HG02571 (cell line): ENCODE measurements at regions not wholly inside any gene's neighbourhood (a gene's known extent, or its start where the extent isn't known, plus 50 kb on each side); places are given as distances from the start of the nearest gene placed in this dataset.

Source experiments
- ATAC-seq: cut with Tn5 transposase; IDR thresholded peaks from one replicate; pipeline ENCODE4 v1.9.1; 2021; ENCODE audit warnings: mild to moderate bottlenecking, moderate library complexity; ENCODE audit not compliant: unreplicated experiment

DNA sequence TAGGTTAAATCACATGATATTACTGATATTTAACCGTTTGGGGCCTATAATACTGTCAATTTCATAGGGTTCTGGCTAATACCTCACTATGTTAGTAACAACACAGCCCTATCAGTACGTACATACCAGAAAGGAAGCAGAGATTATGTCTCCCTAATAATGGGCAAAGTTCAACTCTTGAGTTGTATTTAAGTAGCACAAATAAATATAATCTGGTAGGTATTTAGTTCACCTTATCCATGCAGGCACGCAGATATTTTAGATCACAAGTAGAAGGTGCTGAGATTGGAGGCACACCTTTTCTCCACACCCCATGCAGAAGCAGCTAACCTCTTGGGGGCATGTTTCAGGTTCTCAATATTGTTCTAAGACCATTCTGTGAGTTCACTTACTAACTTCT is 118.9 kb downstream of the IRS1 start:
- ATAC-seq, result no peak

DNA sequence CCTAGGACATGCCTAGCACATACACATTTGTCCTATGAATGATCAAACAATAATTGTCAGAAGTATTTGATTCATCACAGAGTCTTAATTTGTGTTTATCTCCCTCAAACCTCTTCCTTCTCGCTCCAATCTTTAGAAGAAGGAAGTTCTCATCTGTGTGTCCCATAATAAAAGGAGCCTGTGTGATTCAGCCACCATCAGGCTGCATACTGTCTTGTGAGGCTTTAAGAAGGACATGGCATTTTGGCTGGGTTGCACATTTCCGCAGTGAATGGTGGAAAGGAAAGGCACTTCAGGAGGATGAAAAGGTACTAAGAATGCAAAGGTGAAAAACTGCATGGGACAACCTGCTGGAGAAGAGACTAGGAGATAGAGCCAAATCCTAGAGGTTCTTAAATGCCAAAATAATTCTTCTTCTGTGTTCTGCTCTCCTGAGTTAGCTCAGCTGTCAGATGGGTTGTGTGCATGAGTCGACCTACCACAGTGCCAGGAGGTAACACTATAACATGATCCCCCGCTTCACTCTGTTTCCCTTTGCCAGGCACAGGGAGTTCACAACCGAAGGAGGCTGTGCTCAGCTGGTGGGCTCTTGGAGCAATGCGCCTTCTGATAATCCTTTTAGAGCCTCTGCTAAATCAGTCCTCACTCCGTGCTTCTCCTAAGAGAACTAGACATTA is 120.1 kb downstream of the IRS1 start:
- ATAC-seq, result no peak

DNA sequence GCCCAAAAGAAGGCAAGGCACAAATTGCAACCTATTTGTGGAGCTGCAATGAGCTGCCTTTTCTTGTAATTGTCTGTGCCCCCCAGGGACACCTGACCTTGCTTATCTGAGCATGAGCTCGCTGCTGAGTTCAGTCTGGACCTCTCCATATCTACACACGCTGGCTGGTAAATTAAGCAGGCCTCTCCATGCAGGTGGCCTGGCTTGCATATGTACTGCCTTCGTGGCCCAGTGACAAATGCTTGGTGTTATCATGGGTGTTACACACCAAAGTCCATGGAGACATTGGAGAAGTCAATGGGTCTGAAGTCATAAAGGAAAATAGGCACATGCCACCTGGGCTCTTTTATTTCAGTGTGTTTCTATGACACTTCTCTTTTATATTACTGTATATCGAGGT is 121.2 kb downstream of the IRS1 start:
- ATAC-seq, result no peak

DNA sequence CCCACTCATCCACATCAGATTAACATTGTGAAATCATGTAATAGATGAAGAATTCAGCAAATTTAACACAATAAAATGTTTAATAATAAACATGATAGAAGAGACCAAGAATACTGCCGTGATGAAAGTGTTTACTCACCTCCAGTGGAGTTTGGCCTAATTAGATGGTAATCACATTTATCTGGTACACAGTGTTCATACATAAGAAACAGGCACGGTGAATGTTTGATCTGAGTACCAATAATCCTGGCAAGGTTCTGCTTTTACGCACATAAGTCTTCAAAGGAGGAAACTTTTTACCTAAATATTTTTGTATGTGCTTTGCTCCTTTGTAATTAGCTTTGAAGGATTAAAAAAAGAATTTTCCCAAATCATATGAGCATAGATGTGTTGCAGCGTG is 122.5 kb downstream of the IRS1 start:
- no peak for ATAC-seq

DNA sequence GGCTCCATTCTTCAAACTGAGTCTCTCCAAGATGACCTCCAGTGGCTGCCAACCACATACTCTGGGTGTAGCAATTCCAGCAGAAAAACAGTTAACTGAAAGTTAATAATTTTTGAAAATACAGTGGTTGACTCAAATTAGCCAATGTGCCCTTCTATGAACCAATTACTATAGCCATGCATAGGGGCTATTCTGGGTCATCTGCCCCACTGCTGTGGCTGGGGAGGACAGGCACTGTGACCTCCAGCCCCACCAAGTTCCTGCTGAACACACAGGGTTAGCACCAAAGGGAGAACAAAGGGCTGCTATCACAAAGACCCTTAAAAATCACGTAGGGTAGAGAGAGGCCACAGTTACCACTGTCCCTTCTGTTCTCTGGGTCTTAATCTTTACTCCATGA is 123.0 kb downstream of the IRS1 start:
- ATAC-seq, result no peak

DNA sequence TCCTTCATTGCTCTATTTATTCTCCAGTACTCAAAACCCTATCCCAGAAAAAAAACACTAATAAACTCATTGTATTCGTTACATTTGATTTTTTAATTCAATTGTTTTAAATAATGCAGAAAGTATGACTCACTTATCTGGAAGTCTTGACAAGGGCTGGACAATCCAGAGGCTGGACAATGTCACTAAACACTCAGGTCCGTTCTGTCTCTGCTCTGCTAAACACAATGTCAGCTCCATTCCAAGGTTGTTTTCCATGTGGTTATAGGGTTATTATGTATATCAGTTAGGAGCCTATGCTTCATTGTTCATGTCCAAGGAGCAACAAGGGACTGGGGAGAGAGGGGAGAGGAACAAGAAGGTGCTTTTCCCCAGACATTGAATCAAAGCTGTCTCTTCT is 125.5 kb downstream of the IRS1 start:
- no peak for ATAC-seq

DNA sequence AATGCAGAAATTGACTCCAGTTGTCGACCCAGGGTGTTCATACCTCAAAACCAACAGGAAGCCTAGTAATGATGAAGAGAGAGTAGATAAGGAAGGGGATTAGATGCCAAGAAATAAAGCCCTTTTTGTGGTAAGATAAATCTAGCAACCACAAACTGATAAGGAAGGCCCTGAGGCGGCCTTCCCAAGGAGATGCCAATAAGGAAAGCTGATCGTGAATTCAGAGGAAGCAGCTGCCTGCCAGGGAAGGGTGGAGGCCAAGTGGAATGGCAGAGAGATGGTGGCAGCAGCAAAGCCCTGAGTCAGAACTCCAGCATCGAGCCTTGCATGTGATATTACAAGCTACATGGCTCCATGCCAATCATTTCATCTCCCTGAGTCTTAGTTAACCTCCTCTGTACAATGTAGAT is 126.3 kb downstream of the IRS1 start:
- no peak for ATAC-seq

DNA sequence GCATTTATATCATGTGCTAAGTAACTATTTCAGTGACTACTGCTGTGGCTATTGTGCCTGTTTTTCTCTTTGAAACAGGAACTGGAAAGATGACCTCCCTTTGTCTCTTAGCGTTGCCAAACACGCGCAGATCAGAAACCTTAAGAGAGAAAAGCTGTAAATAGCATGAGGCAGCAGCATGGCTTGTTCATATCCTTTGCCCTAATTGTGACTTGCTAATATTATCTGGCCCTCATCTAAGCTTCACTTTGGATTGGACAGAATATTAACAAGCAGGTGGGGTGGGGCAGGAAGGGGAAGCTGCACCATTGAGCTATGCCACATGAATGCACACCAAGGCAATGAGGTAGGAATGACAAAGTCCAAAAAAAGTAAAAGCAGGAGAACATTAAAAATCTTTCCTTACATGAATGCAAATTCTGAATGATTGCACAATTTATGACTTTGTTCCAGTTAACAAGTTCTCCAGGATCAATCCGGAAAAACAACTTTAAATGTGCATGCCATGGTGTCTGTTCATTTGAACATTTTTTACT is 128.4 kb downstream of the IRS1 start:
- no peak for ATAC-seq

DNA sequence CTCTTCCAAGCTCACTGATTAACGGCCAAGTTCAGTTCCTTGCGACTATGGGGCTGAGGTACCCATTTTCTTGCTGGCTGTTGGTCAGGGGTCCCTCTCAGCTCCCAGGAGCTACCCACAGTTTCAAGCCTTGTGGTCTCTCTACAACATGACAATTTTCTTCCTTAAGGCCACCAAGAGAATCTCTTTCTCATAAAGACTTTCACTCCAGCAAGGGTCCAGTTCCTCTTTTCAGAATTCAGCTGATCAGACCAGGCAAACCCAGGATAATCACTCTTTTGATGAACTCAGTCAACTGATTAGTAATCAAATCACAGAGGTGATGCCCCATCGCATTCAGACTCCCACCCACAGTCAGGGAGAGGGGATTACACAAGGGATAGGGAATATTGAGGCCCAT is 129.7 kb downstream of the IRS1 start:
- no peak for ATAC-seq

DNA sequence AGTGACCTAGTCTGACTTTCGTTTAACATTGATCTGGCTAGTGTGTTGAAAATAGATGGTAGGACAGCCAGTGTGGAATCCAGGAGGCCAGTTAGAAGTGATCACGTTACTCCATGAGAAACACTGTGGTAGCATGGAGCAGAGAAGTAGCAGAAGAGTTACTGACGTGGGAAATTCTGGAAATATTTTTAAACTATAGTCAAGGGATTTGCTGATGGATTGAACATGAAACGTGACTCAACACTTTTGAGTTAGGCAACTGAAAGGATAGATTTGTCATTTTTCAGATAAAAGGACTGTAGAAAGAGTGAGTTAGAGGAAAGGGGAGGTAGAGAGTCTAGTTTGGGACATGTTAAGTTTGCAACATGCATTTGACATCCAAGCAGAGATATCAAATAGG is 130.4 kb downstream of the IRS1 start:
- ATAC-seq, result no peak

DNA sequence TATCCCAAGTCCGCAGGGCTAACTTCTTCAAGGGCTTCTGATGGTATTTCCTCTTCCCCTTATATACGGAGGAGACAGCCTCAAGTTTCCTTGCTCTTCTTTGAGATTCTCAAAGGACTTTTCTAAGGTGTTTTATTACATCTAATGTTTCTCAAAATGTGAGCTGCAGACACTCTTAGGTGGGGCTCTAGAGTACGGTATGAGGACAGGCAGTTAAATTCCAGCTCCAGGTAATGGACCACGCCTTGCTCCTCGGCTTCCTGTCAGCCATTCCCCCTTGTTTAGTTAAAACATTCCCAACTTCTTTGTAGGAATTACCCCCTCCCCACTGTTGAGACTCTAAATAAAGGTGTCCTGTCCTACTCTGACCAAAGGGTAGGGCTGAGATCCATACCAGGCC is 131.9 kb downstream of the IRS1 start:
- no peak for ATAC-seq

DNA sequence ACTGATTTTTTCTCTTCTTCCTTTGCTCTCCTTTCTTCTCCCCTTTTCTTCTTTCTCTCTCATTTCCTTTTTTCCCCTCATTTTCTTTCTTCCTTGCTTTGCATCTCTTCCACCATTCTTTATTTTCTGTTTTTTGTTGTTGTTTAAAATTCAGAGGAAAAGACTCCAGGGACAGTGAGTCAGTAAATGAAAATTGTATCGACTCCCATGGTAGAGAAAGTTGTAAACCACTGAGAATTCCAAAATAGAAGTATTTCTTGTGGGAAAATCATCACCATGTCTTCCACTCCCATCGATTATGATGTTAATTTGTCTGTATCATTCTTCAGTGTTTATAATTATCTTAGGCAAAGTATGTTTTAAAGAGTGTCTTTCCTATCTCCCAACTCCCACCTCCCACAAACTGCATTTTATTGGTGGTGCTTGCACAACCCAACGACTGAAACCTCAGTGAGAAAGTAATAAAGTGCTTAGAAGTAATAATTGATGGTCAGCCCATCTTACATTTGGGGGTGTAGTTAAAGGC is 134.3 kb downstream of the IRS1 start:
- no peak for ATAC-seq

DNA sequence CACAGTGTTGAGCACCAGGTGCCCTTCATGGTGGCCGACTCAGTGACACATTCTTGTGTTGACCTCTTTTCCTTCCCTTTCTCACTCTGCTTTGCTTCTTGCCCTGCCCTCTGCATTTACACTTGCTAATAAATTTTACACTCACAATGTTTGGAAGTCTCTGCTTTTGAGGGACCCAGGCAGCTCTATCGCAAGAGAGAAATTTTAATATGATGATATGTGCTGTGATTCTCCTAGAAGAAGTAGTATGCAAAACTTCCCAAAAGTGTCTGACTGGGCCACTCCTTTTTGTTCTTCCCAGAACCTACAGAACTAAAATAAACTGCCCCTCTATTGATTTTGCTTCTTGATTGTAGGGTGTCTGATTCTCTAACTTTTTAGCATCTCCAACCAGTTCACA is 135.0 kb downstream of the IRS1 start:
- no peak for ATAC-seq

DNA sequence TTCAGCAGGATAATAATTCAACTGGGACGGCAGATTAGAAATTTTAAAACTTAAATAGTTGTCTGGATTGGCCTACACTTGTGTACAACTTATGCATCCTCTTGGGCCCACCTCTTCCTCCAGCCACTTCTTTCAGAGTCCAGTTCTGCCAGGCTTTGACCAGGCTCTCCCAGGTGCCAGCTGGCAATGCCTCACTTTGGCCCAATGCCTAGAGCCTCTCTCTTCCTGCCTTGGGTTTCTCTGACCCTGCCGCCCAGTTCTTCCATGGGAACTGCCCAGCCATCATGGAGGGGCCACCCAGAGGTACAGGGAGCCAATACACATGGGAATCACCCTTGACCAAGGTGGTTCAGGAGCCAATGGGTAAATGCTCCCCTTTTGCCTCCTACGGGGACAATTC is 135.5 kb downstream of the IRS1 start:
- ATAC-seq, result no peak

DNA sequence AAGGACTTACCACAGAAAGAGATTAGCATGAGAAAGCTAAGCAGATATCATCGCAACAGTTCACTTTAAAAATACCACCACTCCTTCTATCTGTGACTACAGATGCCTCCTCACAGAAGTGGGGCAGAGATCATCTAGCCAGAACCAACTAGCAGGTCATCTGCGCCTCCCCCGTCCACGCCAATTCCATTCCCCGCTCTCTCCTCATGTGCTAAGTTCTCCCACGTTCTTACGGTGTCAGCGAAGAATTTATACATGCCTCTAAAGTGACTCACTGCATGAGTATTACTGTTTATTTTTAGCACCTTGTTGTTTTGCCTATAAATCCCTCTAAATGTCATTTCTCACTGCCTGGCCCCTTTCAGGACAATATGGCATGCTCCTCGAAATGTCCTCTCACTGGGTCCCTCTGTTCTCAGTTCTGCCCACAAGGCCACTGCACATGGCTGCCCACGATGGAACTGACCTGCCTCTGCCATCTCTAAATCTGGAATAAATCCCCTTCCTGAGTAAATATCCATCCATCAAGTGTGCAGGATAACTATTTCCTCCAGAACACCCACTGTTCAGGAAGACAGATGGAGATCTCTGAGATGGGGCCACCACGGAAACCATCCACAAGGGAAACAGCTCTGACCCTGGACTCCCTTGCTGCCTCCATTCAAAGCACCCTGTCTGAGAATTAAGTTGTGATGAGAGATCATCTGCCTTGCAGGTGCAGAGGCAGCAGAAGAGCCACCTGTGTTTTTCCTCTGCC is 137.7 kb downstream of the IRS1 start:
- ATAC-seq, result no peak

DNA sequence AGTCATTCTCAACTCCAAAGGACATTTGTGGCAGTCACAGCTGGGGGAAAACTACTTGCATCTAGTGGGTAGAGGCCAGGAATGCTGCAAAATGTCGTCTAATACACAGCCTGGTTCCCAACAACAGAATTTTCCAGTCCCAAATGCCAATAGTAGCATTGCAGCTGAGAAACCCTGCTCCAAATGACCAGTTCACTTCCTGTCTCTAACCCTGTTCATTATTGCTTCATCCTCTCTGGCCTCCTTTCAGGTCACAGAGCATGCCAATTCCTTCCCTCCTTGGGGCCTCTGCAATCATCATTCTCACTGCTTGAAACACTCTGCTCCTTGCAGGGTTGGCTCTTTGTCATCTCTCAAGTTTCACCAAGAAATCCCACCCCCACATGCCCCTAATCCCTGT is 139.1 kb downstream of the IRS1 start:
- no peak for ATAC-seq

DNA sequence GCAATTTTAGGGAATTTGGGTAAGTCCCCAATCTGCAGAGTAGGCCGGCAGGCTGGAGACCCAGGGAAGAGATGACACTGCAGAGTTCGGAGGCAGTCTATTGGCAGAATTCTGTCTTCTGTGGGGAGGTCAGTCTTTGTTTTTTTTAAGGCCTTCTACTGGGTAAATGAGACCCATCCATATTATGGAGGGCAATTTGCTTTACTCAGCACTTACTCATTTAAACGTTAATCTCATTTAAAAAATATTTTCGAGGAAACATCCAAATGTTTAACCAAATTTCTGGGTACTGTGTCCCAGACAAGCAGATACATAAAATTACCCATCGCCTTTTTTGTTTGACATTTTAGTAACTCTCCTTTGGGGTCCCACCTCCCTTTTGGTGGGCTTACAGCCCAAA is 139.5 kb downstream of the IRS1 start:
- ATAC-seq, result no peak

DNA sequence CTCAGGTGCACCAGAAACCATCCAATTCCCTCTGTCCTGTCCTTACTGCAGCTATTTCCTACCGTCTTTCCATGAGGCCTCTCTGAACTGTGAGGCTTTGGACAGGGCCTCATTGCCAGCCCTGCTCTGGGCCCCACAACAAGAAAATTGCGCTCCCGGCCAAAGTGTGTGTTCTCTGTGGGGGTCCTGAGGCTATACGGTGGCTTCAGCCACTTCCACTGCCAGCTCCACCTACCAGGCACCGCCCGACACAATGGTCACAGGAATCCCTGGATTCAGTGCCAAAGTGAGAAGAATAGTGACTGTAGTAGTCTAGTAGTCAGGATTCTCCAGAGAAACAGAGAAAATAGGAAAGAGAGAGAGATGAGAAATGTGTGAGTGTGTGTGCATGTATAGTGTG is 140.2 kb downstream of the IRS1 start:
- ATAC-seq, result no peak

DNA sequence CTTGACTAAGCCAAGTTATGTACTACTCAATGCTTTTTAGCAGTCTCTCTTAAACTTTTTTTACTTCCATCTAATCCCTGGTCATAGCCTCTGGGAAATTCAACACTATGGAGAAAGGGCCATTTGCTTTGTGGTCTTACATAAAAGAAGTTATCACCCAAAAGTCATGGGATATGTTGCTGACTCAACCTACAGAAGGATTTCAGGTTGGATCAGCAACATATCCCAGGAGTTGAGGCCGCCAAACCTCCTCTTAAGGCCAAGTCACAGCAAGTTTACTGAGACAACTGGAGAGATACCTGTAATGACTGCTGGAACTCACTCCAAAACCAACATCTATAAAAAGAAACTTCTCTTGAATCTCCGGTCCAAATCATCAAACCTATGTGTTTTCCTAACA is 141.1 kb downstream of the IRS1 start:
- ATAC-seq, result no peak

DNA sequence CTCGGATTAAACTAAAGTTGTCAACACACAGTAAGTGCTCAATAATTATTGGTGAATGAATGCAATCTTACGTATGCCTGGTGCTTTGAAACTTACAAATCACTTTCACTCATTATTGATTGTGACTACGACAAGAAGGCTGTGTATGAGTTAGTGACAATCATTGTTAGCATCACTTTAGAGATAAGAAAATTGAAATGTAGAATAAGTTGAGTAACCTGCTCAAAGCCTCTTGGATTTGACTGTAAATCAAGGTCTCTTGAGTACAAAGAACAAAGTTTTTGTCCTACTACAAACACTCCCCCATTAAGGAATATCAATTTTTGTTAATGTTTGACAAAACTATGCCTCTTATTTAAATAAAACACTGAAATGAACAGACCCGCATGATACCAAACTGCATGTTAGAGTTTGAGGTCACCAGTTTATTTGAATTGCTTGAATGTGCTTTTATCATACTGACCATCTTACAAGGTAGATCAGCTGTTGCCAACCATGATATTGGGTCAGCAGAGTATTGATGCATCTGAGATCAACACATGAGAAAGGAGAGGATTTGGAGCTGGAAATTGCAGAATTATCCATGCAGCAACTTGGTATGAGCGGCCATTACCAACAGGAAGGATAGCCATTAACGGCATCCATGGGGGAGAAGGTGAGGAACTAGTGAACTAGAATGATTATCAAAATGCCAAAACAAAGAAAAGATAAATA is 142.1 kb downstream of the IRS1 start:
- ATAC-seq, result no peak

DNA sequence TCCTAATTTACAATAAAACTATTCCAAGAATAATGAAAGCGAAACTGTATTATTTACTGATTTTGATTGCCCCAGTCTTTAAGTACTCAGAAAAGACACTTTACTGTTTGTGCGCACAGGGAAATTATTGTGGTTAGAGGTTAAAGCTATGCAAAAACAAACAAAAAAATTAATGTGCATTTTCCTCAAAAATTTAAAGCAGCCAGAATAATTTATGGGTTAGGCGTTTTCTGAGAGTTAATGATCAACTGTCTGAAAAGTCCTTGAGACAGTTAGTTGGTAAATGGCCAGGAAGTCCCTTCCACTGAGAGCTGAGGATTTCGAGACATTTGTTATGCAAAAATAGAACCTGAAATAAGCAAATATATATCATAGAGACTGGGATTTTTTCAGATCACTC is 143.3 kb downstream of the IRS1 start:
- no peak for ATAC-seq

DNA sequence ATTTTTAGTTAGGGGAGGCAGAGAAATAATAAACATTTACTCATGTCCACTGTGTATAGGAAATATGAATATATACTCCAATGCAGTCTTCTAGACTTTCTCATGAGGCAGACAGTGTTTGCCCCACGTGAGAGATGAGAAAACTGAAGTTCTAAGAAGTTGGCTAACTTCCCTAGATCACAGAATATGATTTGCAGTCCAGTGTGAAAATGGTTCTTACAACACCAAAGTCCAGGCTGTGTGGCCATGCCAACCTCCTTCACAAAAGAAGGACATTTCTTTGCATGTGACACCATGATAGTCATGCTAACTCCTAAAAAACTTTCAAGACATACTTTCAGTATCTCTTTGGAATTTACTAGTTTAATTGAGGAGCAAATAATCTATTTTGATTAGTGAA is 143.7 kb downstream of the IRS1 start:
- no peak for ATAC-seq
